Liver (tissue), 3 donors: ENCODE measurements at regions not wholly inside any gene's neighbourhood (a gene's known extent, or its start where the extent isn't known, plus 50 kb on each side); places are given as distances from the start of the nearest gene placed in this dataset.

ENCODE experiments used
- ATF3 ChIP-seq: IDR thresholded peaks from 2 replicates; pipeline ENCODE4 v1.6.1; 2016; ENCODE audit warnings: antibody characterized with exemption
- CTCF ChIP-seq: fragments of 150-350 bp; IDR thresholded peaks from 2 replicates; pipeline ENCODE4 v1.5.1; 2017; ENCODE audit warnings: improper control_type of control experiment, low read depth, low read length; ENCODE audit not compliant: missing input control
- EGR1 ChIP-seq, 2 donors: IDR thresholded peaks; 2 replicates each; pipeline ENCODE4 v1.6.1; 2016 to 2018; ENCODE audit warnings: antibody characterized with exemption in 2 of 2, low read depth in 2 of 2
- FOXA1 ChIP-seq: IDR thresholded peaks from 2 replicates; pipeline ENCODE4 v1.6.1; 2016; ENCODE audit warnings: antibody characterized with exemption
- GABPA ChIP-seq, 2 donors: IDR thresholded peaks in 1 of 2; conservative IDR thresholded peaks in 1 of 2; 2 replicates each; pipeline ENCODE4 v1.6.1; 2016; ENCODE audit warnings: antibody characterized with exemption in 2 of 2, mild to moderate bottlenecking in 1 of 2, moderate library complexity in 1 of 2
- JUND ChIP-seq, 2 donors: IDR thresholded peaks; 2 replicates each; pipeline ENCODE4 v1.6.1; 2016; ENCODE audit warnings: antibody characterized with exemption in 2 of 2
- RAD21 ChIP-seq, 2 donors: IDR thresholded peaks; 2 replicates each; pipeline ENCODE4 v1.6.1; 2016; ENCODE audit warnings: antibody characterized with exemption in 2 of 2, mild to moderate bottlenecking in 2 of 2
- REST ChIP-seq: IDR thresholded peaks from 2 replicates; pipeline ENCODE4 v1.6.1; 2016; ENCODE audit warnings: antibody characterized with exemption, mild to moderate bottlenecking
- TAF1 ChIP-seq: conservative IDR thresholded peaks from 2 replicates; pipeline ENCODE4 v1.6.1; 2016; ENCODE audit warnings: antibody characterized with exemption, mild to moderate bottlenecking
- ZBTB33 ChIP-seq: IDR thresholded peaks from 2 replicates; pipeline ENCODE4 v1.6.1; 2016; ENCODE audit warnings: antibody characterized with exemption
- donor health status: healthy.
- donor health status: healthy.

GRCh38 chr20:19953606-19954005 lies 63.6 kb upstream of the NAA20 start:
- no peak for TF ChIP-seq EGR1 (IDR thresholded peaks at IDR 0.05; ENCODE audit: low read depth in 2 of 2)
- TF ChIP-seq CTCF, result no peak
- no peak for TF ChIP-seq ATF3
- TF ChIP-seq JUND (IDR thresholded peaks at IDR 0.05), result no peak
- TF ChIP-seq RAD21 (IDR thresholded peaks at IDR 0.05), result no peak
- no peak for TF ChIP-seq TAF1
- no peak for TF ChIP-seq FOXA1
- TF ChIP-seq REST, result no peak
- no peak for TF ChIP-seq GABPA (IDR thresholded peaks at IDR 0.05 in 1 of 2, conservative IDR thresholded peaks at IDR 0.05 in 1 of 2)
- no peak for TF ChIP-seq ZBTB33
